HG03442 (cell line): ENCODE measurements at regions not wholly inside any gene's neighbourhood (a gene's known extent, or its start where the extent isn't known, plus 50 kb on each side); places are given as distances from the start of the nearest gene placed in this dataset.

Experiments used
- ATAC-seq: cut with Tn5 transposase; IDR thresholded peaks from one replicate; pipeline ENCODE4 v1.9.1; 2021; ENCODE audit warnings: mild to moderate bottlenecking, moderate library complexity; ENCODE audit not compliant: unreplicated experiment

GRCh38 chr10:111493024-111493625, 416.3 kb downstream of the ADRA2A start:
- ATAC-seq: no peak

GRCh38 chr10:111498560-111498959, 421.7 kb downstream of the ADRA2A start:
- no peak for ATAC-seq

- no peak for ATAC-seq
Measured at GRCh38 chr10:111504376-111504775, 427.5 kb downstream of the ADRA2A start.

GRCh38 chr10:111506266-111507034, 429.6 kb downstream of the ADRA2A start:
- ATAC-seq: no peak

GRCh38 chr10:111511751-111512150, 434.9 kb downstream of the ADRA2A start:
- ATAC-seq: no peak

GRCh38 chr10:111515264-111515663, 438.4 kb downstream of the ADRA2A start:
- ATAC-seq: no peak

GRCh38 chr10:111515706-111516105, 438.9 kb downstream of the ADRA2A start:
- no peak for ATAC-seq

GRCh38 chr10:111516144-111516543, 439.3 kb downstream of the ADRA2A start:
- no peak for ATAC-seq

GRCh38 chr10:111522141-111522540, 445.3 kb downstream of the ADRA2A start:
- no peak for ATAC-seq

GRCh38 chr10:111522551-111522950, 445.7 kb downstream of the ADRA2A start:
- ATAC-seq: no peak

- ATAC-seq: no peak
Measured at GRCh38 chr10:111523016-111523415, 446.2 kb downstream of the ADRA2A start.

GRCh38 chr10:111524134-111524533, 447.3 kb downstream of the ADRA2A start:
- no peak for ATAC-seq

- no peak for ATAC-seq
Measured at GRCh38 chr10:111525696-111526095, 448.9 kb downstream of the ADRA2A start.

- no peak for ATAC-seq
Measured at GRCh38 chr10:111531690-111532089, 454.9 kb downstream of the ADRA2A start.

GRCh38 chr10:111532139-111532538, 455.3 kb downstream of the ADRA2A start:
- ATAC-seq: no peak

- no peak for ATAC-seq
Measured at GRCh38 chr10:111539246-111539645, 462.4 kb downstream of the ADRA2A start.

- no peak for ATAC-seq
Measured at GRCh38 chr10:111543854-111544253, 467.0 kb downstream of the ADRA2A start.

GRCh38 chr10:111545861-111546605, 469.2 kb downstream of the ADRA2A start:
- no peak for ATAC-seq

- no peak for ATAC-seq
Measured at GRCh38 chr10:111548084-111548726, 471.4 kb downstream of the ADRA2A start.

GRCh38 chr10:111551001-111551400, 474.2 kb downstream of the ADRA2A start:
- ATAC-seq: no peak

GRCh38 chr10:111556666-111557065, 479.8 kb downstream of the ADRA2A start:
- ATAC-seq: no peak
